Keratinocyte (primary cell): ENCODE measurements at regions not wholly inside any gene's neighbourhood (a gene's known extent, or its start where the extent isn't known, plus 50 kb on each side); places are given as distances from the start of the nearest gene placed in this dataset.

Experiments
- DNase-seq: peaks from one replicate; pipeline ENCODE4 v3.0.0-alpha.2; 2011; ENCODE audit warnings: low read depth, missing footprints, low spot score
- FAIRE-seq: peaks from 2 replicates; lab custom pipeline; 2011; peaks lifted over from hg19 to GRCh38; lab: Jason Lieb, UNC
- H2AFZ ChIP-seq: 2 replicates; pipeline ENCODE4 v1.6.0; 2012; ENCODE audit warnings: low read length, control low read depth, inconsistent platforms; ENCODE audit not compliant: control insufficient read depth
- H3K27ac ChIP-seq: 2 replicates; pipeline ENCODE4 v1.5.1; 2011; ENCODE audit warnings: low read length; ENCODE audit not compliant: control insufficient read depth, insufficient read depth
- H3K27me3 ChIP-seq: 3 replicates; pipeline ENCODE4 v1.6.0; 2011; ENCODE audit warnings: low read length; ENCODE audit not compliant: control insufficient read depth, insufficient read depth; ENCODE audit errors: extremely low read depth
- H3K36me3 ChIP-seq, 2 experiments: 2 replicates in 1 of 2; 3 replicates in 1 of 2; pipeline ENCODE4 v1.5.1; 2011; ENCODE audit warnings: low read length in 2 of 2, mild to moderate bottlenecking in 1 of 2; ENCODE audit not compliant: control insufficient read depth in 2 of 2, insufficient read depth in 2 of 2; ENCODE audit errors: extremely low read depth in 1 of 2
- H3K4me1 ChIP-seq: 3 replicates; pipeline ENCODE4 v1.5.1; 2011; ENCODE audit warnings: low read length; ENCODE audit not compliant: control insufficient read depth, insufficient read depth; ENCODE audit errors: extremely low read depth
- H3K4me2 ChIP-seq: 3 replicates; pipeline ENCODE4 v1.6.0; 2011; ENCODE audit warnings: low read depth, low read length; ENCODE audit not compliant: control insufficient read depth, insufficient read depth; ENCODE audit errors: extremely low read depth
- H3K4me3 ChIP-seq, 3 experiments: fragments of 200-600 bp in 1 of 3; sonication (generic) in 1 of 3; 2 replicates in 2 of 3; 3 replicates in 1 of 3; pipeline ENCODE4 v1.5.1; 2011 to 2016; ENCODE audit warnings: low read length in 3 of 3, mild to moderate bottlenecking in 3 of 3, control low read depth in 2 of 3, inconsistent platforms in 1 of 3, low read depth in 1 of 3, mixed read lengths in 1 of 3, mixed run types in 1 of 3, moderate library complexity in 1 of 3; ENCODE audit not compliant: control insufficient read depth in 2 of 3, insufficient read depth in 2 of 3; ENCODE audit errors: extremely low read depth in 1 of 3
- H3K79me2 ChIP-seq: 2 replicates; pipeline ENCODE4 v1.6.0; 2012; ENCODE audit warnings: low read length; ENCODE audit not compliant: control insufficient read depth, insufficient read depth
- H3K9ac ChIP-seq: 3 replicates; pipeline ENCODE4 v1.6.0; 2011; ENCODE audit warnings: low read length; ENCODE audit not compliant: control insufficient read depth, insufficient read depth; ENCODE audit errors: extremely low read depth
- H3K9me1 ChIP-seq: 3 replicates; pipeline ENCODE4 v1.6.0; 2011; ENCODE audit warnings: low read length; ENCODE audit not compliant: control insufficient read depth, insufficient read depth; ENCODE audit errors: extremely low read depth
- H3K9me3 ChIP-seq: 2 replicates; pipeline ENCODE4 v1.5.1; 2012; ENCODE audit warnings: low read depth, low read length; ENCODE audit not compliant: control insufficient read depth
- H4K20me1 ChIP-seq: 3 replicates; pipeline ENCODE4 v1.6.0; 2011; ENCODE audit warnings: low read length; ENCODE audit not compliant: control insufficient read depth, insufficient read depth; ENCODE audit errors: extremely low read depth
- EZH2 ChIP-seq: IDR thresholded peaks from one replicate; pipeline ENCODE4 v1.6.1; 2012; ENCODE audit warnings: inconsistent platforms, mild to moderate bottlenecking, low read length, moderate library complexity
- dilution Hi-C: fragments of 300-500 bp; cut with MboI; formaldehyde crosslinking; loops from one replicate; pipeline ENCODE4 v1.7.0; 2020; ENCODE audit warnings: low sequenced_read_pairs; ENCODE audit not compliant: extremely low pct_ligation_motif_present
- TF ChIP-seq, protein P1 (sequence below), 3 experiments: IDR thresholded peaks in 1 of 3; conservative IDR thresholded peaks in 1 of 3; optimal IDR thresholded peaks in 1 of 3; 2 replicates in 2 of 3; 3 replicates in 1 of 3; pipeline versions ENCODE3 to v1.5.1; 2011; ENCODE audit warnings: low read length in 3 of 3, mild to moderate bottlenecking in 3 of 3, moderate library complexity in 2 of 3, control low read depth in 1 of 3, inconsistent platforms in 1 of 3; ENCODE audit not compliant: insufficient read depth in 2 of 3; ENCODE audit errors: extremely low read depth in 1 of 3

DNA sequence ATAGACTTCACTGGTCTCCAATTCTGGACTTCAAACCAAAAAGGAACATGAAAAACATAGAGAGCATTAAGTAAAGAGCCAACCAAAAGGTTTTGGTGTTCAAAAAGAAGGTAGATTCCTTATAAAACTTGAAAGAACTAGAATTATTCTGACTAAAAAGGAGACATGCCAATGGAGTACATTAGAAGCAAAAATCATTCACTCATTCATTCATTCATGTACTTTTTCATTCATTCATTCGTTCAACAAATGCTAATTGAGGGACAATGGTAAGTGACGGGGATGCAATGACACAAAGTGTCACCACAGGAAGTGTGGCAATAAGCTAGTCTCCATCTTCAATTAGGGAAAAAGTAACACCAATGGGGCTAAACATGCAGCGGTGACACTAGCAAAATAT is 181.0 kb upstream of the ATP11B start:
- no peak for FAIRE-seq
- no peak overlapping the region for H3K4me3 ChIP-seq
- H2AFZ ChIP-seq: no peak overlapping the region
- H3K79me2 ChIP-seq: no peaks in the 10 kb centered on the region
- peaks cover 21% of the 10 kb centered on the region for H3K4me1 ChIP-seq
- no peaks in the 10 kb centered on the region for H3K27me3 ChIP-seq
- H3K4me2 ChIP-seq: no peak overlapping the region
- no peak overlapping the region for H3K27ac ChIP-seq
- dilution Hi-C loops: no loop called here
- no peak overlapping the region for H3K9ac ChIP-seq
- TF ChIP-seq, protein P1, sequence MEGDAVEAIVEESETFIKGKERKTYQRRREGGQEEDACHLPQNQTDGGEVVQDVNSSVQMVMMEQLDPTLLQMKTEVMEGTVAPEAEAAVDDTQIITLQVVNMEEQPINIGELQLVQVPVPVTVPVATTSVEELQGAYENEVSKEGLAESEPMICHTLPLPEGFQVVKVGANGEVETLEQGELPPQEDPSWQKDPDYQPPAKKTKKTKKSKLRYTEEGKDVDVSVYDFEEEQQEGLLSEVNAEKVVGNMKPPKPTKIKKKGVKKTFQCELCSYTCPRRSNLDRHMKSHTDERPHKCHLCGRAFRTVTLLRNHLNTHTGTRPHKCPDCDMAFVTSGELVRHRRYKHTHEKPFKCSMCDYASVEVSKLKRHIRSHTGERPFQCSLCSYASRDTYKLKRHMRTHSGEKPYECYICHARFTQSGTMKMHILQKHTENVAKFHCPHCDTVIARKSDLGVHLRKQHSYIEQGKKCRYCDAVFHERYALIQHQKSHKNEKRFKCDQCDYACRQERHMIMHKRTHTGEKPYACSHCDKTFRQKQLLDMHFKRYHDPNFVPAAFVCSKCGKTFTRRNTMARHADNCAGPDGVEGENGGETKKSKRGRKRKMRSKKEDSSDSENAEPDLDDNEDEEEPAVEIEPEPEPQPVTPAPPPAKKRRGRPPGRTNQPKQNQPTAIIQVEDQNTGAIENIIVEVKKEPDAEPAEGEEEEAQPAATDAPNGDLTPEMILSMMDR (optimal IDR thresholded peaks at IDR 0.05 in 1 of 3, IDR thresholded peaks at IDR 0.05 in 1 of 3, conservative IDR thresholded peaks at IDR 0.05 in 1 of 3; ENCODE audit: extremely low read depth in 1 of 3, insufficient read depth in 2 of 3, low read length in 3 of 3): no peak
- no peak for TF ChIP-seq EZH2
- H4K20me1 ChIP-seq: no peaks in the 10 kb centered on the region
- DNase-seq: no peak
- no peaks in the 10 kb centered on the region for H3K36me3 ChIP-seq
- H3K9me1 ChIP-seq: no peaks in the 10 kb centered on the region
- H3K9me3 ChIP-seq: no peaks in the 10 kb centered on the region

DNA sequence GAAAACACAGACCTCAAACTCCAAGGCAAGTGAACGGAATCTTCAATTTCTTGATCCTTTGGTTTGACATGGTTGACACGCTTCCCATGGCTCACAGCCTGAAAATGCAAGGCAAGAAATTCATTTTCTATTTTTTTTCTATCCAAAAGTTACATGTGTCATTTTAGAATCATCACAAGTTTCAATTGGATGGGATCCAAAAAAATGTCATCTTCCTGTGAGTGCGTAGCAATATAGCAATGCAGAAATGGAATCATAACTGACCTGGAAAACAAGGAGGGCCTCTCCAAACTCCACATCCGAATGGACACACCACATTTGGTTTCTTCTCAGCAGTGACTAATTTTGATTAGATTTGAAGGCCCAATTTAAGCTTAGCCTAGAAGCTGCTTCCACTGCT is 175.8 kb upstream of the ATP11B start:
- no peaks in the 10 kb centered on the region for H3K79me2 ChIP-seq
- H3K27ac ChIP-seq: peak overlapping the region; percentile 30
- H3K27me3 ChIP-seq: no peaks in the 10 kb centered on the region
- TF ChIP-seq, protein P1 (optimal IDR thresholded peaks at IDR 0.05 in 1 of 3, IDR thresholded peaks at IDR 0.05 in 1 of 3, conservative IDR thresholded peaks at IDR 0.05 in 1 of 3; ENCODE audit: extremely low read depth in 1 of 3, insufficient read depth in 2 of 3, low read length in 3 of 3): no peak
- TF ChIP-seq EZH2: no peak
- FAIRE-seq (no peak), DNase-seq (no peak)
- H2AFZ ChIP-seq: no peak overlapping the region
- no peak overlapping the region for H3K4me2 ChIP-seq
- H4K20me1 ChIP-seq: no peaks in the 10 kb centered on the region
- H3K9ac ChIP-seq: no peak overlapping the region
- H3K36me3 ChIP-seq: no peaks in the 10 kb centered on the region
- dilution Hi-C loops: no loop called here
- no peaks in the 10 kb centered on the region for H3K9me3 ChIP-seq
- H3K9me1 ChIP-seq: no peaks in the 10 kb centered on the region
- peaks cover 23% of the 10 kb centered on the region for H3K4me1 ChIP-seq
- H3K4me3 ChIP-seq: no peak overlapping the region
